ENCODE measurements at regions not wholly inside any gene's neighbourhood (a gene's known extent, or its start where the extent isn't known, plus 50 kb on each side); places are given as distances from the start of the nearest gene placed in this dataset.

DNA sequence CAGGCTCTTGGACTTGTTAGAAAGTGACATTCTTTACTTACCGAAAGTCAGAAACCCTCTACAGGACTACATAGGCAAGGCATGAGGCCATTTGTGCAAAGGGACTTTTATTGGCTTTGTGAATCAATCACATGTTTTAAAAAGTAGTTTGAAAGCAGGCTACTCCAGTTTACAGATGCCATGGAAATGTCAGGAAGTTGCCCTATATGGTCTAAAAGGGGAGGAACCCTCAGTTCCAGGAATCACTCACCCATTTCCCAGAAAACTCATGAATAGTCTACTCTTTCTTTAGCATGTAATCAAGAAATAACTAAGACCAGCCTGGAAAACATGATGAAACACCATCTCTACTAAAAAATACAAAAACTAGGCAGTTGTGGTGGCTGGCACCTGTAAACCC lies 51.0 kb upstream of the MKRN3 start:
- no peak for TF ChIP-seq EZH2 (IDR thresholded peaks at IDR 0.05; ENCODE audit: borderline replicate concordance, low read length)
- TF ChIP-seq, protein P1, sequence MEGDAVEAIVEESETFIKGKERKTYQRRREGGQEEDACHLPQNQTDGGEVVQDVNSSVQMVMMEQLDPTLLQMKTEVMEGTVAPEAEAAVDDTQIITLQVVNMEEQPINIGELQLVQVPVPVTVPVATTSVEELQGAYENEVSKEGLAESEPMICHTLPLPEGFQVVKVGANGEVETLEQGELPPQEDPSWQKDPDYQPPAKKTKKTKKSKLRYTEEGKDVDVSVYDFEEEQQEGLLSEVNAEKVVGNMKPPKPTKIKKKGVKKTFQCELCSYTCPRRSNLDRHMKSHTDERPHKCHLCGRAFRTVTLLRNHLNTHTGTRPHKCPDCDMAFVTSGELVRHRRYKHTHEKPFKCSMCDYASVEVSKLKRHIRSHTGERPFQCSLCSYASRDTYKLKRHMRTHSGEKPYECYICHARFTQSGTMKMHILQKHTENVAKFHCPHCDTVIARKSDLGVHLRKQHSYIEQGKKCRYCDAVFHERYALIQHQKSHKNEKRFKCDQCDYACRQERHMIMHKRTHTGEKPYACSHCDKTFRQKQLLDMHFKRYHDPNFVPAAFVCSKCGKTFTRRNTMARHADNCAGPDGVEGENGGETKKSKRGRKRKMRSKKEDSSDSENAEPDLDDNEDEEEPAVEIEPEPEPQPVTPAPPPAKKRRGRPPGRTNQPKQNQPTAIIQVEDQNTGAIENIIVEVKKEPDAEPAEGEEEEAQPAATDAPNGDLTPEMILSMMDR (IDR thresholded peaks at IDR 0.05; ENCODE audit: low read length): no peak
- no peak overlapping the region for H3K4me3 ChIP-seq (ENCODE audit: low read depth, low read length, poor library complexity, severe bottlenecking)
- H3K36me3 ChIP-seq (ENCODE audit: insufficient read depth, low read length): no peaks in the 10 kb centered on the region
- H3F3A ChIP-seq (ENCODE audit: insufficient read depth, low read length): no peaks in the 10 kb centered on the region
- H3K9me2 ChIP-seq (ENCODE audit: low read depth, low read length): no peaks in the 10 kb centered on the region
- H3K27me3 ChIP-seq (ENCODE audit: insufficient read depth, low read length): no peaks in the 10 kb centered on the region
- no peak overlapping the region for H3K27ac ChIP-seq (ENCODE audit: low read depth, low read length, poor library complexity, severe bottlenecking)
- H2AFZ ChIP-seq (ENCODE audit: low read length): no peak overlapping the region
- no peaks in the 10 kb centered on the region for H3K9me3 ChIP-seq (ENCODE audit: low read length)
- no peak overlapping the region for H3K9ac ChIP-seq (ENCODE audit: low read length)
- H3K4me1 ChIP-seq (ENCODE audit: insufficient read depth, low read length, severe bottlenecking): no peaks in the 10 kb centered on the region
- H4K20me1 ChIP-seq (ENCODE audit: insufficient read depth, low read length): no peaks in the 10 kb centered on the region
- H3K79me2 ChIP-seq (ENCODE audit: insufficient read depth, low read length): no peaks in the 10 kb centered on the region
- H3K4me2 ChIP-seq (ENCODE audit: low read length): no peak overlapping the region

DNA sequence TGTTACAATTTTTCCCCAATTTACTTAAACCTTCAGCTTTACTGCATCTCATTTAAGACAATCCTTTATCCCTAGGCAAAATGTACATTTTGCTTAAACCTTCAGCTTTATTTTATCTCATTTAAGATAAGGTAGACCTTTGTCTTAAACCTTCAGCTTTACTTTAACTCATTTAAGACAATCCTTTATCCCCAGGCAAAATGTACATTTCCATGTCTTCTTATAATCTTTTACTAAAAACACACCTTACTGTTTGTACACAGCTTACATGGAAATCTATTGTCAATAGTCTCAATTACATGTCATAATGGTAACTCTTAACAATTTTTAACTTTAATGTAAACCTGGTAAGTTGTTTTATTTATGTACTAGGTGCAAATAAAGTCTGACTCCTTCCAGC lies 58.7 kb upstream of the MKRN3 start:
- H3K4me3 ChIP-seq (ENCODE audit: low read depth, low read length, poor library complexity, severe bottlenecking): no peak overlapping the region
- no peaks in the 10 kb centered on the region for H4K20me1 ChIP-seq (ENCODE audit: insufficient read depth, low read length)
- H3K4me2 ChIP-seq (ENCODE audit: low read length): no peak overlapping the region
- H3K9me3 ChIP-seq (ENCODE audit: low read length): no peaks in the 10 kb centered on the region
- no peaks in the 10 kb centered on the region for H3F3A ChIP-seq (ENCODE audit: insufficient read depth, low read length)
- H3K27me3 ChIP-seq (ENCODE audit: insufficient read depth, low read length): no peaks in the 10 kb centered on the region
- H3K9me2 ChIP-seq (ENCODE audit: low read depth, low read length): no peaks in the 10 kb centered on the region
- no peak overlapping the region for H3K27ac ChIP-seq (ENCODE audit: low read depth, low read length, poor library complexity, severe bottlenecking)
- TF ChIP-seq EZH2 (IDR thresholded peaks at IDR 0.05; ENCODE audit: borderline replicate concordance, low read length): no peak
- TF ChIP-seq, protein P1 (IDR thresholded peaks at IDR 0.05; ENCODE audit: low read length): no peak
- H2AFZ ChIP-seq (ENCODE audit: low read length): no peak overlapping the region
- no peaks in the 10 kb centered on the region for H3K79me2 ChIP-seq (ENCODE audit: insufficient read depth, low read length)
- H3K9ac ChIP-seq (ENCODE audit: low read length): no peak overlapping the region
- H3K4me1 ChIP-seq (ENCODE audit: insufficient read depth, low read length, severe bottlenecking): no peaks in the 10 kb centered on the region
- no peaks in the 10 kb centered on the region for H3K36me3 ChIP-seq (ENCODE audit: insufficient read depth, low read length)

DNA sequence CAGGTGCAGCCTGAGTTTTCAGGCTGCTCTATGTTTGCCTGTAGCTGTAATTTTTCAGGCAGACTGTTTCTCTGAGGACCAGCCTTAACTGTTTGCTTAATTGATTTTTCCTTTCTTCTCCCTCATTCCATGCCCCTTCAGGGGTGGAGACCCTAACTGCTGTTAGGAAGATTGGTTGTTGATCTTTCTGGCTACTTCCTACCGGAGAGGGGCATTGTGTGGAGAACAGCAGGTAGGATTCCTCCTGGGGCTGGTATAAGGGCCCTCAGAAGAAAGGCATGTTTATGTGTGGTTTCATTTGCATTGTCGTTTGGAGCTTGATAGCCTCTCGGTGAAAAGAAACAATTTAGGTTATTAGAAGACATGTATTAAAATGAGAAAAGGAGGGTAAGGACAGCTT lies 56.9 kb upstream of the GOLGA6L2 start:
- no peak overlapping the region for H3K4me2 ChIP-seq (ENCODE audit: low read length)
- no peaks in the 10 kb centered on the region for H3K9me2 ChIP-seq (ENCODE audit: low read depth, low read length)
- H3K4me3 ChIP-seq (ENCODE audit: low read depth, low read length, poor library complexity, severe bottlenecking): no peak overlapping the region
- TF ChIP-seq, protein P1 (IDR thresholded peaks at IDR 0.05; ENCODE audit: low read length): no peak
- no peak for TF ChIP-seq EZH2 (IDR thresholded peaks at IDR 0.05; ENCODE audit: borderline replicate concordance, low read length)
- no peaks in the 10 kb centered on the region for H3K36me3 ChIP-seq (ENCODE audit: insufficient read depth, low read length)
- H3F3A ChIP-seq (ENCODE audit: insufficient read depth, low read length): no peaks in the 10 kb centered on the region
- no peak overlapping the region for H2AFZ ChIP-seq (ENCODE audit: low read length)
- H3K79me2 ChIP-seq (ENCODE audit: insufficient read depth, low read length): no peaks in the 10 kb centered on the region
- no peaks in the 10 kb centered on the region for H3K4me1 ChIP-seq (ENCODE audit: insufficient read depth, low read length, severe bottlenecking)
- H3K9me3 ChIP-seq (ENCODE audit: low read length): no peaks in the 10 kb centered on the region
- no peaks in the 10 kb centered on the region for H4K20me1 ChIP-seq (ENCODE audit: insufficient read depth, low read length)
- H3K27ac ChIP-seq (ENCODE audit: low read depth, low read length, poor library complexity, severe bottlenecking): no peak overlapping the region
- H3K9ac ChIP-seq (ENCODE audit: low read length): no peak overlapping the region
- no peaks in the 10 kb centered on the region for H3K27me3 ChIP-seq (ENCODE audit: insufficient read depth, low read length)
